ENCODE measurements at regions not wholly inside any gene's neighbourhood (a gene's known extent, or its start where the extent isn't known, plus 50 kb on each side); places are given as distances from the start of the nearest gene placed in this dataset.

GRCh38 chr5:82356021-82356420, 77.9 kb upstream of the RPS23 start:
- TF ChIP-seq CTCF (IDR thresholded peaks at IDR 0.05) (no peak), POLR2A (IDR thresholded peaks at IDR 0.05) (no peak), EP300 (IDR thresholded peaks at IDR 0.05) (no peak)

Data from tibial nerve (tissue), 4 donors.